ENCODE measurements at regions not wholly inside any gene's neighbourhood (a gene's known extent, or its start where the extent isn't known, plus 50 kb on each side); places are given as distances from the start of the nearest gene placed in this dataset.
A peak's percentile ranks its signal among the peaks of the same experiment; 100 is the strongest.

DNA sequence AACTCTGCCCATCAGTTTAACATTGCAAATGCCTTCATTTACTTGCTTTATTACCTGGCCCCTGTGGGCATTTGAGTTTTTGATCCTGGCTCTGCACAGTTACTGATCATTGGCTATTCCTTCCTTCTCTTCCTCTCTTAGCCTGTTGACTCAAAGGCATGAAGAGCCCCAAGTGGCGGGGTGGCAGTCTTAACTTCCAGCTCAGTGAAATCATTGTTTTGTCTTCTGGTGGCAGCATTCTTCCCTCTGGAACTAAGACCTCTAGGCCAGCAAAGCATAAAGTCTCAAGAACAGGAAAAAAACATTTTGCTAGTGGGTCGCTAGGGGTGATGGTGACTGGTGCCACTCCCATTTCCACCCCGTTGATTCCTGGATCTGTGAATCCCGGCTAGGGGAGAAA is 52.3 kb upstream of the MRTFB start:
- peak; percentile 17 for TF ChIP-seq CTCF (IDR thresholded peaks at IDR 0.05)
- no peak for TF ChIP-seq EZH2 (IDR thresholded peaks at IDR 0.05)
- no peak for TF ChIP-seq EZH2phosphoT487 (IDR thresholded peaks at IDR 0.05)

All from neural progenitor cell (in vitro differentiated cells).